A549 (cell line): ENCODE measurements at regions not wholly inside any gene's neighbourhood (a gene's known extent, or its start where the extent isn't known, plus 50 kb on each side); places are given as distances from the start of the nearest gene placed in this dataset.

ENCODE experiments used
- SMC3 ChIP-seq: fragments of >200 bp; sonication (Bioruptor Twin); formaldehyde crosslinking; IDR thresholded peaks from 3 replicates; pipeline ENCODE4 v1.6.1; 2018; ENCODE audit warnings: inconsistent platforms
- TF ChIP-seq, protein P1 (sequence below): fragments of 150-350 bp; IDR thresholded peaks from 2 replicates; pipeline ENCODE4 v1.6.1; 2014; ENCODE audit warnings: low read depth, mild to moderate bottlenecking, low read length
- TF ChIP-seq, protein P2 (sequence below): fragments of >200 bp; sonication (Bioruptor Twin); formaldehyde crosslinking; IDR thresholded peaks from 3 replicates; pipeline ENCODE4 v1.5.1; 2016

DNA sequence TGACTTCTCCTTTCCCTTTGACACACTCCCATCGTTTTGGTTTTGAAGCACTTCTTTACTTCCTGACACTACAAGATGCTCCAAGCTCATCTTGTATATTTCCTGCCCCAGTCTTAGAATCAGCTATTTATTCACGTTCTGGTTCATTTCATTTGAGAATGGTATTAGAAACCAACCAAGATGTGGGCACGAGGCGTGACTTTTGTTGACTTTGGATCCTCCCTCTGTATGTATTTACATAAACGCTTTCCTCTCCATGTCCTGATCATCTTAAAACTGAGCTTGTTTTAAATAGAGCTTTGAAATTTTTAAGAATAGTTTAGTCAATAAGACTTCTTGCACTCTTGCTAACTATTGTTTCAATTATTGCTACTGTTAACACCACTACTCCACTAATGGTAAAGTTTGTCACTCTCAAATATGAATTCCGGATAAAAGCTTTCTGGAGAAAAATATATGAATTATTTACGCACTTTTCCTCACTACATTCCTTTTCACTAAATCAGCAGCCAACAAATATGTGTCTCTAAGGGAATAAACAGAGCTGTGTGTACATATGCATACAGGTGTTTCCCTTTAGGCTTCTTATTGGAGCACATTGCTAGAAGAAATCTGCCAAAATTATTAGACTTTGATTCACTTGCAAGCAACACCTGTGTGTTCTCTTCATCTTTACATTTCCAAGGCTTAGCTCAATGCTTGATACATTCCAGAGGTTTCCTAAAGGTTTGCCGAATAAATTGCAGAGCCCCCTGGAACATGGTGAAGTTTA is 77.3 kb upstream of the TMEM244 start:
- TF ChIP-seq, protein P1, sequence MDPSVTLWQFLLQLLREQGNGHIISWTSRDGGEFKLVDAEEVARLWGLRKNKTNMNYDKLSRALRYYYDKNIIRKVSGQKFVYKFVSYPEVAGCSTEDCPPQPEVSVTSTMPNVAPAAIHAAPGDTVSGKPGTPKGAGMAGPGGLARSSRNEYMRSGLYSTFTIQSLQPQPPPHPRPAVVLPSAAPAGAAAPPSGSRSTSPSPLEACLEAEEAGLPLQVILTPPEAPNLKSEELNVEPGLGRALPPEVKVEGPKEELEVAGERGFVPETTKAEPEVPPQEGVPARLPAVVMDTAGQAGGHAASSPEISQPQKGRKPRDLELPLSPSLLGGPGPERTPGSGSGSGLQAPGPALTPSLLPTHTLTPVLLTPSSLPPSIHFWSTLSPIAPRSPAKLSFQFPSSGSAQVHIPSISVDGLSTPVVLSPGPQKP = no peak
- TF ChIP-seq SMC3 = no peak
- TF ChIP-seq, protein P2, sequence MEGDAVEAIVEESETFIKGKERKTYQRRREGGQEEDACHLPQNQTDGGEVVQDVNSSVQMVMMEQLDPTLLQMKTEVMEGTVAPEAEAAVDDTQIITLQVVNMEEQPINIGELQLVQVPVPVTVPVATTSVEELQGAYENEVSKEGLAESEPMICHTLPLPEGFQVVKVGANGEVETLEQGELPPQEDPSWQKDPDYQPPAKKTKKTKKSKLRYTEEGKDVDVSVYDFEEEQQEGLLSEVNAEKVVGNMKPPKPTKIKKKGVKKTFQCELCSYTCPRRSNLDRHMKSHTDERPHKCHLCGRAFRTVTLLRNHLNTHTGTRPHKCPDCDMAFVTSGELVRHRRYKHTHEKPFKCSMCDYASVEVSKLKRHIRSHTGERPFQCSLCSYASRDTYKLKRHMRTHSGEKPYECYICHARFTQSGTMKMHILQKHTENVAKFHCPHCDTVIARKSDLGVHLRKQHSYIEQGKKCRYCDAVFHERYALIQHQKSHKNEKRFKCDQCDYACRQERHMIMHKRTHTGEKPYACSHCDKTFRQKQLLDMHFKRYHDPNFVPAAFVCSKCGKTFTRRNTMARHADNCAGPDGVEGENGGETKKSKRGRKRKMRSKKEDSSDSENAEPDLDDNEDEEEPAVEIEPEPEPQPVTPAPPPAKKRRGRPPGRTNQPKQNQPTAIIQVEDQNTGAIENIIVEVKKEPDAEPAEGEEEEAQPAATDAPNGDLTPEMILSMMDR = no peak
